Vagina (tissue), 2 donors: ENCODE measurements at regions not wholly inside any gene's neighbourhood (a gene's known extent, or its start where the extent isn't known, plus 50 kb on each side); places are given as distances from the start of the nearest gene placed in this dataset.

Source experiments
- POLR2A ChIP-seq, 2 donors: fragments of 450-650 bp; IDR thresholded peaks; one replicate each; pipeline ENCODE4 v1.6.1; 2017; ENCODE audit warnings: antibody characterized with exemption in 2 of 2, mild to moderate bottlenecking in 2 of 2, moderate library complexity in 2 of 2
- POLR2AphosphoS5 ChIP-seq, 2 donors: sonication (generic); formaldehyde crosslinking; IDR thresholded peaks; one replicate each; pipeline ENCODE4 v1.9.0; 2017; ENCODE audit warnings: antibody characterized with exemption in 2 of 2, mild to moderate bottlenecking in 2 of 2, low read depth in 1 of 2; ENCODE audit not compliant: insufficient read depth in 1 of 2
- TF ChIP-seq, protein P1 (sequence below), 3 experiments: fragments of 450-650 bp in 2 of 3; fragments of 200-600 bp in 1 of 3; sonication (generic) in 1 of 3; IDR thresholded peaks; one replicate each; pipeline ENCODE4 v1.5.1; 2017 to 2019; ENCODE audit warnings: antibody characterized with exemption in 3 of 3, mild to moderate bottlenecking in 2 of 3, moderate library complexity in 2 of 3

- TF ChIP-seq, protein P1, sequence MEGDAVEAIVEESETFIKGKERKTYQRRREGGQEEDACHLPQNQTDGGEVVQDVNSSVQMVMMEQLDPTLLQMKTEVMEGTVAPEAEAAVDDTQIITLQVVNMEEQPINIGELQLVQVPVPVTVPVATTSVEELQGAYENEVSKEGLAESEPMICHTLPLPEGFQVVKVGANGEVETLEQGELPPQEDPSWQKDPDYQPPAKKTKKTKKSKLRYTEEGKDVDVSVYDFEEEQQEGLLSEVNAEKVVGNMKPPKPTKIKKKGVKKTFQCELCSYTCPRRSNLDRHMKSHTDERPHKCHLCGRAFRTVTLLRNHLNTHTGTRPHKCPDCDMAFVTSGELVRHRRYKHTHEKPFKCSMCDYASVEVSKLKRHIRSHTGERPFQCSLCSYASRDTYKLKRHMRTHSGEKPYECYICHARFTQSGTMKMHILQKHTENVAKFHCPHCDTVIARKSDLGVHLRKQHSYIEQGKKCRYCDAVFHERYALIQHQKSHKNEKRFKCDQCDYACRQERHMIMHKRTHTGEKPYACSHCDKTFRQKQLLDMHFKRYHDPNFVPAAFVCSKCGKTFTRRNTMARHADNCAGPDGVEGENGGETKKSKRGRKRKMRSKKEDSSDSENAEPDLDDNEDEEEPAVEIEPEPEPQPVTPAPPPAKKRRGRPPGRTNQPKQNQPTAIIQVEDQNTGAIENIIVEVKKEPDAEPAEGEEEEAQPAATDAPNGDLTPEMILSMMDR (IDR thresholded peaks at IDR 0.05), result no peak
- no peak for TF ChIP-seq POLR2A (IDR thresholded peaks at IDR 0.05)
- TF ChIP-seq POLR2AphosphoS5 (IDR thresholded peaks at IDR 0.05; ENCODE audit: insufficient read depth in 1 of 2, low read depth in 1 of 2), result no peak
Observed at GRCh38 chr18:66994790-66995189, 390.9 kb upstream of the CDH19 start.
